Astrocyte (in vitro differentiated cells and primary cell): ENCODE measurements at regions not wholly inside any gene's neighbourhood (a gene's known extent, or its start where the extent isn't known, plus 50 kb on each side); places are given as distances from the start of the nearest gene placed in this dataset.
"Not testable (repeated sequence)": the region's sequence is repeated elsewhere in the genome, so short reads cannot be mapped to it uniquely, and the experiment has no call there.

ENCODE experiments used
- CTCF ChIP-seq: IDR thresholded peaks from 2 replicates; pipeline ENCODE4 v1.5.1; 2011; ENCODE audit warnings: low read depth, mild to moderate bottlenecking, inconsistent platforms, low read length, moderate library complexity; ENCODE audit not compliant: insufficient read depth
- EZH2 ChIP-seq: IDR thresholded peaks from 2 replicates; pipeline ENCODE4 v1.6.1; 2012; ENCODE audit warnings: mild to moderate bottlenecking, low read length, inconsistent platforms; ENCODE audit not compliant: insufficient read depth

- not testable (repeated sequence) for TF ChIP-seq CTCF, EZH2
Observed at GRCh38 chr5:62240494-62240893, 65.5 kb upstream of the KIF2A start.
